ENCODE measurements at regions not wholly inside any gene's neighbourhood (a gene's known extent, or its start where the extent isn't known, plus 50 kb on each side); places are given as distances from the start of the nearest gene placed in this dataset.

DNA sequence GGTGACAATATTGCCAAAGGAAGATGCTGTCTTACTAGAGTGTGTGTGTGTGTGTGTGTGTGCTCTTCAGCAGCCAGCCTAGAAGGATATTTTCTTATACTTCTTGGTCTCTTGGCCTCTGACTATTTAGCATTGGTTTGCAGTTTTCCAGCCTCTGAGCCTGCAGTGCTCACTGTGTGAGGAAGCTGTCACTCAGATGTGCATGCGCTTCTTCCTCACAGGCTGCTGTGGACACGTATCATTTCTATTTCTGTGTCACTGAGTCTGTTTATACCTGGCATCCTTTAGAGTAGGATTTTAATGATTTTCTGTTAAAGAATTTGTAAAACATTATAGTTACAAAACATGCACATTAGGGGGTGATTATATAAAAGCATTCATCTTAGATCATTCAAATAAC is 83.3 kb downstream of the ALDH8A1 start:
- Histone ChIP-seq H3K36me3 (ENCODE audit: control insufficient read depth, low read length) (no peaks in the 10 kb centered on the region), H3K79me2 (ENCODE audit: control insufficient read depth, low read length) (no peaks in the 10 kb centered on the region), H3F3A (ENCODE audit: control insufficient read depth, insufficient read depth) (no peaks in the 10 kb centered on the region), H3K9me3 (ENCODE audit: control insufficient read depth, insufficient read depth, low read length) (no peaks in the 10 kb centered on the region), H3K4me3 (ENCODE audit: low read length) (no peak overlapping the region), H4K20me1 (ENCODE audit: control insufficient read depth, insufficient read depth, low read depth, low read length) (no peaks in the 10 kb centered on the region), H3K4me2 (ENCODE audit: low read length) (no peak overlapping the region), H3K27ac (ENCODE audit: low read depth, low read length) (no peak overlapping the region), H3K27me3 (ENCODE audit: control insufficient read depth, low read length) (no peaks in the 10 kb centered on the region; the same call in 1 of the 2 replicates), H3K9me2 (replicated peaks; ENCODE audit: control insufficient read depth, low read length) (no peaks in the 10 kb centered on the region), H3K4me1 (ENCODE audit: control insufficient read depth, low read length) (peaks cover 17% of the 10 kb centered on the region)
- TF ChIP-seq, protein P1, sequence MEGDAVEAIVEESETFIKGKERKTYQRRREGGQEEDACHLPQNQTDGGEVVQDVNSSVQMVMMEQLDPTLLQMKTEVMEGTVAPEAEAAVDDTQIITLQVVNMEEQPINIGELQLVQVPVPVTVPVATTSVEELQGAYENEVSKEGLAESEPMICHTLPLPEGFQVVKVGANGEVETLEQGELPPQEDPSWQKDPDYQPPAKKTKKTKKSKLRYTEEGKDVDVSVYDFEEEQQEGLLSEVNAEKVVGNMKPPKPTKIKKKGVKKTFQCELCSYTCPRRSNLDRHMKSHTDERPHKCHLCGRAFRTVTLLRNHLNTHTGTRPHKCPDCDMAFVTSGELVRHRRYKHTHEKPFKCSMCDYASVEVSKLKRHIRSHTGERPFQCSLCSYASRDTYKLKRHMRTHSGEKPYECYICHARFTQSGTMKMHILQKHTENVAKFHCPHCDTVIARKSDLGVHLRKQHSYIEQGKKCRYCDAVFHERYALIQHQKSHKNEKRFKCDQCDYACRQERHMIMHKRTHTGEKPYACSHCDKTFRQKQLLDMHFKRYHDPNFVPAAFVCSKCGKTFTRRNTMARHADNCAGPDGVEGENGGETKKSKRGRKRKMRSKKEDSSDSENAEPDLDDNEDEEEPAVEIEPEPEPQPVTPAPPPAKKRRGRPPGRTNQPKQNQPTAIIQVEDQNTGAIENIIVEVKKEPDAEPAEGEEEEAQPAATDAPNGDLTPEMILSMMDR (IDR thresholded peaks at IDR 0.05; ENCODE audit: low read depth, low read length, poor library complexity, severe bottlenecking), result no peak
- TF ChIP-seq EZH2phosphoT487 (IDR thresholded peaks at IDR 0.05; ENCODE audit: borderline replicate concordance, low read length), result no peak

DNA sequence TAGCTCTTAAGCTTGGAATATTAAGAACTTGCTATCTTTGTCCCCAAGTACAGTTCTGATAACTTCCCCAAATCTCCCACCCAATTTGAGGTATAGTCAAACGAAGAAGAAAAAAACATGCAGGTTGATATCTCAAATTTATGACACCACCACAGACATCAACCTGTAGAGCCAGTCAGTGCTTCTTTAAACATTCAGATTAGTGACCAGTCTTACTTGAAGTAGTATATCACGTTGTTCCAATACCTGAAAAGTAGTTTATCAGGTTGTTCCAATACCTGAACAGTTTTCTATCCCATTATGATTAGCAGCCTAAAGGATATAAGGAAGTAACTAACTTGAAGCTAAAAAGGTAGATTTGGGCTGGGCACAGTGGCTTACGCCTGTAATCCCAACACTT is 85.3 kb downstream of the ALDH8A1 start:
- H3F3A ChIP-seq (ENCODE audit: control insufficient read depth, insufficient read depth), result no peaks in the 10 kb centered on the region
- H3K79me2 ChIP-seq (ENCODE audit: control insufficient read depth, low read length), result no peaks in the 10 kb centered on the region
- no peaks in the 10 kb centered on the region for H3K9me3 ChIP-seq (ENCODE audit: control insufficient read depth, insufficient read depth, low read length)
- H3K4me3 ChIP-seq (ENCODE audit: low read length), result no peak overlapping the region
- H3K9me2 ChIP-seq (replicated peaks; ENCODE audit: control insufficient read depth, low read length), result no peaks in the 10 kb centered on the region
- H3K4me2 ChIP-seq (ENCODE audit: low read length), result no peak overlapping the region
- no peaks in the 10 kb centered on the region; the same call in 1 of the 2 replicates for H3K27me3 ChIP-seq (ENCODE audit: control insufficient read depth, low read length)
- H4K20me1 ChIP-seq (ENCODE audit: control insufficient read depth, insufficient read depth, low read depth, low read length), result no peaks in the 10 kb centered on the region
- no peak for TF ChIP-seq EZH2phosphoT487 (IDR thresholded peaks at IDR 0.05; ENCODE audit: borderline replicate concordance, low read length)
- TF ChIP-seq, protein P1 (IDR thresholded peaks at IDR 0.05; ENCODE audit: low read depth, low read length, poor library complexity, severe bottlenecking), result no peak
- H3K4me1 ChIP-seq (ENCODE audit: control insufficient read depth, low read length), result no peaks in the 10 kb centered on the region
- no peak overlapping the region for H3K27ac ChIP-seq (ENCODE audit: low read depth, low read length)
- H3K36me3 ChIP-seq (ENCODE audit: control insufficient read depth, low read length), result no peaks in the 10 kb centered on the region

DNA sequence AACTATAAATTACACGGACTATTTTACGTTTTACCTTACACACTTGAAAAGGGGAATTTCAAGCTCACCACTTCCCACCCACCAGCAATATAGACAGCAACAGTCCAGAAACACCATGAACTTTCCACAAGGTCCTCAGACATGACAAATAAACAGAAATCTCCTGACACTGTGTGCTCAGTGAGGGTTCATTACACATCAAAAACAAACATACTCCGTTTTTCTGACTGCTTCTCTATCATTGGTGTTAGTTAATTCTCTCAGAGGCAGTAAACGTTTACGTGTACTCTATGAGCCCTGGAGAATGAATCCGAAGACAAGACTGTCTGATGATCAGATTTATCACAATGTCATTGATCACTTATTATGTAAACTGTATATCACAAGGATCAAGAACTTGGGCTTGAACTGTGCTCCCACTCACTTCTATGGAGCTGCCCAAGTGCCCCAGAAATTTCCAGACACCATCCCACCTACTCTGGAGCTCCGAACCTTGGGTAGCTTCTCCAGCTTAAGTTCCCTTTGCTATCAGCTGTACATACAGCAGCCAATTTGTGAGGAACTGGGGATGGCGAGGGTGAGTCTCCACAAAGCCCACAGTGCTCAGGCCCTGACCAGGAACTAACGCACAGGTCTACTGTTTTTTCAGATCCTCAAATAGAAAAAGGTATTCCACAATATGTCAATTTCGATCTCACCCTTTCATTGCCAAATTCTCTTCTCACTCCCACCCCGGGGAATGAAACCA is 86.0 kb downstream of the ALDH8A1 start:
- Histone ChIP-seq H3K36me3 (ENCODE audit: control insufficient read depth, low read length) (no peaks in the 10 kb centered on the region), H4K20me1 (ENCODE audit: control insufficient read depth, insufficient read depth, low read depth, low read length) (no peaks in the 10 kb centered on the region), H3K4me1 (ENCODE audit: control insufficient read depth, low read length) (no peaks in the 10 kb centered on the region), H3K27ac (ENCODE audit: low read depth, low read length) (no peak overlapping the region), H3K4me2 (ENCODE audit: low read length) (no peak overlapping the region), H3K27me3 (ENCODE audit: control insufficient read depth, low read length) (no peaks in the 10 kb centered on the region; the same call in 1 of the 2 replicates), H3K79me2 (ENCODE audit: control insufficient read depth, low read length) (no peaks in the 10 kb centered on the region), H3K9me3 (ENCODE audit: control insufficient read depth, insufficient read depth, low read length) (no peaks in the 10 kb centered on the region), H3F3A (ENCODE audit: control insufficient read depth, insufficient read depth) (no peaks in the 10 kb centered on the region), H3K9me2 (replicated peaks; ENCODE audit: control insufficient read depth, low read length) (no peaks in the 10 kb centered on the region), H3K4me3 (ENCODE audit: low read length) (no peak overlapping the region)
- no peak for TF ChIP-seq EZH2phosphoT487 (IDR thresholded peaks at IDR 0.05; ENCODE audit: borderline replicate concordance, low read length)
- TF ChIP-seq, protein P1 (IDR thresholded peaks at IDR 0.05; ENCODE audit: low read depth, low read length, poor library complexity, severe bottlenecking), result no peak

All from DOHH2 (cell line).